Suppressor macrophage treated with lipopolysaccharide for 4 hours (primary cell): ENCODE measurements at regions not wholly inside any gene's neighbourhood (a gene's known extent, or its start where the extent isn't known, plus 50 kb on each side); places are given as distances from the start of the nearest gene placed in this dataset.
"Not testable (repeated sequence)": the region's sequence is repeated elsewhere in the genome, so short reads cannot be mapped to it uniquely, and the experiment has no call there.

Experiments used
- DNase-seq: peaks from one replicate; pipeline ENCODE4 v3.0.0-alpha.2; 2020

- not testable (repeated sequence) for DNase-seq
Measured at GRCh38 chr2:75988622-75989021, 277.9 kb upstream of the GCFC2 start.

DNA sequence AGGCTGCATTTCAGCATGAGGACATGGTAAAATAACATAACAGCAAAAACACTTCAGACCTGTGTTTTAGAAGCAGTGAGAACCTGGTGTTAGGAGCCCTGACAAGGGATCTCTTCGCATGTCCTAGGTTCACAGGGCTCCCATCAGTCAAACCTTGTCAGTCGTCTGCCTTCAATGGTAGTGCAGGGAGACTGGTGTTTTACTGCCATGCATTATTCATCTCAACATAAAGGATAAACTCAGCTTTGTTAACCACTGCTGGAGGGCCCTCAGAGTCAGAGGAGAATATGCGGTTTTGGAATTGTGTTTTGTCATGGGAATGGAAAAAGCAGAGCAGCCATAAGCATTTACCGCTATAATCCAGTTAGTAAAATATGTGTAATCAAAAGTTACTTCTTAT, 275.9 kb upstream of the GCFC2 start:
- DNase-seq, result no peak

DNA sequence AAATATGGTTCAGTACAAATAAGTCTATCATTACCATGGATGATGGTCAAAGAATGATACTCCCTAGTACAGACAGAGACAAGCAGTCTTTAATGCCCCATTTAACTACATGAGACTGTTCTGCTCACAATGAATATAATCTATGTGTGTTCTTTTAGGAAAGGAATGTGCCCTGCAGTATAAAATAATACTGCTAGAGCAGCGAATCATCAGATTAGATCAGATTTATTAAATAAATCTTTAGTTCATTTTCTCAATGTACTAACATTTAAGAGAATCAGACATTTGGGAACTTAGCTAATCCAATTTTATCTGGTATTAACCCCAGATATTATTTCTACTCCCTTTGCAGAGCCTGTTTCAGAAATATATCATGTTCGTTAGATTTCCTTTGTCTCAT, 272.0 kb upstream of the GCFC2 start:
- DNase-seq, result no peak

GRCh38 chr2:75964646-75965045, 253.9 kb upstream of the GCFC2 start:
- DNase-seq, result no peak

GRCh38 chr2:75960472-75961009, 249.8 kb upstream of the GCFC2 start:
- DNase-seq, result no peak

DNA sequence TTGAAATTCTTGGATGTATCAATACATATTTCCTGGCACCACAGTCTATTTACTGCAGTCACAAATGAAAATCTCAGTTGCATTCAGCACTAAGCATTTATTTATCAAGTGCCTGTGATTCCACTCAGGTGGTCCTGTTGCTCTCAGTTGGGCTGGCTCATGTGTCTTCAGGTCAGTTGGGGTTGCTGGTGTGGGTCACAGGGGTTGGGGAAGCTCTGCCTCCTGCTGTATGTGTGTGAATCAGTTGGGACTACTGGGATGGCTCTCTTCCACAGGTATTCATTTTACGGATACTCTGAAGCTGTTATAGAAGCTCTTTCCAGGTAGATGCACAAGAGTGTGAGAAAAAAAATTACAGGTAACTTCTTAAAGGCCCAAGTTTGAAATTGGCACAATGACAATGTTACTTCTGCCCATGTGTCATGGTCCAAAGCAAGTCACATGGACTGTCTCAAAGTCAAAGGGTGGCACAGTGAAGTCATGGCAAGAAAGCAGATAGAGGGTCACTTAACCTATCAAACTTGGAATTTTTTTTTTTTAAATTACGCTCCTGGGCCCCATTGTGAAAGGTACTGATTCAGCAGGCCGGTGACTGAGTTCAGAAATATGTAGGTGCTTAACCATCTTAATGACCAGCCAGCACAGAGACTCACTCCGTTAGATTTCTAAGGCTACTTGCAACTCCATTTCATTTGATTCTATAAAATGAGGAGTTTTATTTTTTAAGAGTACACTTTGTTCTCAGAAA, 249.2 kb upstream of the GCFC2 start:
- DNase-seq, result no peak

DNA sequence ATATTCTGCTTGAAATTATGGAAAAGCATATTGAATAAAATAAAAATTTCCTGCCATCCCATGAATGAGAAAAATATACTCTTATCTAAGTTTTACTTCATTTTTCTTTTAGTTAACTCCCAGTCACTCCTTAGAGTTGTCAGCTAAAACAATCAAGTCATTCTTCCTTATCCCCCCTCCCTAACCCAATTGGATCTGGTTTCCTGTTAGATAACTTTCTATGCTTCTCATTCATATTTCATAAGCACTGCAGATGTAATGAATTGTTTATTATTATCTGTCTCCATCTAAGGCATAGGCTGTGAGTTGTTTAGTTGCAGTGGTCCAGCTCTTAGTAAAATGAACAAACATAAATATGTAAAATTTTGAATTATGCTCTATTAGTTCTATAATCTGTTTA, 244.0 kb upstream of the GCFC2 start:
- no peak for DNase-seq

DNA sequence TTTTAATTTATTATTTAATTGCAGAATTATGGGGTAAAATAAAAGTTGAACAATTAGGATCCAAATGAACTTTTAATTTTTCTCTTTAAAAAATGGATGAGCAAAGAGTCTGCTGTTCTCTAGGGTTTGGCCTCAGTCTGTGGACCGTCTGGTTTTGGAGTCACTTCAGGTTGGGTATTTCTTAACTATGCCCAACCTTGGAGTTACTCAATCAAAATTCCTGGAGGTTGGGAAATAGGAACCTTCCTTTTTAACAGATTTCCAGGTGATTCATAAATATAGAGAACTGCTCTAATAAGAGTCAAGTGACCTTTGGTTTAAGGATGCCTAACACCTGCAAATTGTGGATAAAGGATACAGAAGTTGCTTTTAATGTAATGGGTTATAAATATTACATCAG, 241.5 kb upstream of the GCFC2 start:
- no peak for DNase-seq

DNA sequence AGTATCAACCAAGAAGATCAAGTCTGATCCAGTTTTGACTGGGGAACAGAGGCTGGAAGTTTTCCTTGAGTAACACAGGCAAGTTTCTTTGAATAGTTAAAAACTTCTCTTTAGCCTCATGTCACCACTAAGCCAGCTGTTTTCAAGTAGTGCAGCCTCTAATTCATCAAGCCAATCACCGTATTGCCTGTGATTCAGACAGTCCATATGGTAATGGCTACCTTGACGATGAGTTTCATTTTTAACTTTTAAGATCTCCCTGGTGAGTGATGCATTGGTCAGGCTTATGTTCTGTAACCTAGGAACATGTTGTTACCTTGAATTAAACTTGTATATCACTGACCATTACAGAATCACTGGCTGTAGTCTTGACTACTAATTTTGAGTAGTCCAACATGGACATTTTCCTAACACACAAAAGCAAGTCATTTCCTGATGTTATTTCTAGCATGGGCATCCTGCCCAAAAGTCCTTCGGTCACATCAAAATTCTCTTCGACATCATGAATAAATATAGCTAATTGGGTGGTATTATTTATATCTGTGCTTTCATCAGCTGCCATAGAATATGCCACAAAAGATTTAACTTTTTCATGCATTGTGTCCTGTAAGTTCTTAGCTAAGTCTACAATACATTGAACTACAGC, 238.8 kb upstream of the GCFC2 start:
- no peak for DNase-seq

GRCh38 chr2:75936311-75936710, 225.6 kb upstream of the GCFC2 start:
- no peak for DNase-seq

DNA sequence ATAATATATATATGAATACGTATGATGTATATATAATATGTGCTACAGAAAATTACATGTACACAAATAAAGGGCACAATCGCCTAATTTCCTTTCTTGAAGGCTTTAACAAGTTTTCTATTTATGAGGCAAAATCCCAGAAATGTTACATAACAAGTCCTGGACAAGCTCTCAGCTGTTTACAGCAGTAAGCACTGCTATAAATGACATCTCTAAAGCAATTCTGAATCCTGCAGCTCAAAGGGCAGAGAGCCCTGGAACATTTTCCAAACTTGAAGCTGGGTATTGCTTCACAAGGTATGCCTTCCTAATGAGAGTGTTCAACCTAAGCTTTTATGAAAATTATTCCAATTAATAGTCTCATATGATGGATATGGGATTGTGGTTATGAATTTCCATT, 222.3 kb upstream of the GCFC2 start:
- DNase-seq, result no peak

DNA sequence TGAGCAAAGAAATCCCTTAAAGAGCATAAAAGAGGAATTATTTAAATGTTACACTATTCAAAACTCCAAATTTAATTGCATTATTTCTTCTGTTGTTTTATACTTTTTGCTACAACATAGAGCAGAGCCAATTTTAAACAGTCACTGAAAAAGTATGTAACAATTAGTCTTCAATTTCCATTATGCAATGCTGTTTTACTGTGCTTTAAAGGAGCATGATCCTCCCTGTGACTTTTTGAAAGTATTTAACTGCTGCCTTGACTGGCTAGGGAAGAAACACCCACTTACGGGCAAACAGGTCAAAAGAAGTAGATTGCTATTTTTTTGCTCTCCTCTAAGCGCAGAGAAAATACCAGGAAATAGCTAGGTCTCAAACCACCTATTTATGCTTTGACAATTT, 217.4 kb upstream of the GCFC2 start:
- no peak for DNase-seq

DNA sequence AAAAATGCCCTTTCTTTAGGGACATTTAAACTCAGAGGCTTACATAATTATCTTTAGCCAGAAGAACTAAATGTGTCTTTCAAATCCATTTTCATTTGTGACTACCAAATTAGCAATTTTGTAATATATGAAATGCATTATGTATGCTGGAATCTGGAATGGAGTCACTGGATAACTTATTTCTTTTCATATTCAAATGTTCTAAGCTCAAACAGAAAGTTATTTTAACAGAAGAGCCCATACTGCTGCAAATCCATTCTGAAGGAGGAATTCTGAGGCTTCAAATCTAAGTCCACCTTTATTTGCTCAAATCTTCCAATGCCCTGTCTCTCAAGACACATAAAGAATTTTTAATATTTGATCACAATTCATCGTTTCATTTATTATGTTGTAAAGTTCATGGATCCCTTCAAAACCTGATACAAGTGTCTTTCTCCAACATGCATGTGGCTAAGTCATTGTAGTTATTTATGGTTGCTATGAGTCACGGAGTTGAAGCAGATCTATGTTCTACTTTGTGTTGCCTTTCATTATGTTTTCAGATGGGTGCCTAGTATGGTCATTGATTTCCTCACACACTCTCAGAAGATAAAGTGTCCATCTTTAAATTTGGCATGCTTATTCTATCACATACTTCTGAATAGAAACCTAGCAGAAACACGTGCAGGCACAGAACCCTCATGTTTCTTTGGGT, 214.8 kb upstream of the GCFC2 start:
- no peak for DNase-seq

DNA sequence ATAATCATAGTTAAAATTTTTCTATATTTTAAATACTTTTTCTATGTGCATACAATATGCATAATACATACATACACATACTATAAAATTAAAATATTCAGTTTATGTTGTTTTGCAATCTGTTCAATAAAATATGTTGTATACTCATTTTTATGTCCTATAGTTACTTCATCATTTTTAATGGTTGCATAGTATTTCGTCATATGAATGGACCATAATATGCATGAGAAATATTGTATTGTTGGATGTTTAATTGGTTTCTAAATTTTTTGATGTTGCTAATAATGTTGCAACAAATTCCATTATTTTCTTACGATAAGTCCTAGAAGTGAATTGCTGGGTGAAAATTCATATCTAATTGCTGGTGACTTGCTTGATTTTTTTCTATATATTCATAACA, 211.5 kb upstream of the GCFC2 start:
- no peak for DNase-seq

DNA sequence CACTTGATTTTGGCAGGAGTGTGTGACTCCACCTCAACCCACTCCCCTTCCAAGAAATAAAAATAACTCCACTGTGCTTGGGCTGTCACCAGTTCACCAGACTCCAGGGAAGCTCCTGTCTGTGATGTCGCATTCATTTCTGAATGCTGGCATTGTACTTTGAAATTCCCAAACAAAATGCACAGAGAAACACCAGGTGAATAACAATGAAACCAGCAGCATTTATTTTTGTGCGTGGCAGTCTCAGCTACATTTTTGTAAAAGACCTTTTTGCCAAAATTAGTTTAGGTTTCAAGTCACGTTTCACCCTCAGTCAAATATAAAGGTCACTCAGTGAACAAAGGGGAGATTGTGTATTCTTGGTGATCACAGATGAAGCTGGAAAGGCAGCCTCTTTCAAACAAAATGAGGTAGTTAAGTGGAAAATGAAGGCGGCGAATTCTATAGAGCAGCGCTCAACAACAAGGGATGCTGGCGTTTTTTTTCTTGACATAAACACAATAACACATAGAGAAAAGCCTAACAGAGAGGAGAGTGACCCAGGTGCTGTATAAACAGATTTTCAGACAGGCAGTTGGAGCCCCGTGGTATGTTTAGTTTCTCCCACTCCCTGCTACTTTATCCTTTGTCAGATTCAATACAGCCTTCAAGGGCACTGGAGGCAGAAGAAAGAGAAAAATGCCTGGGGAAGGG, 210.3 kb upstream of the GCFC2 start:
- no peak for DNase-seq

- DNase-seq, result no peak
Measured at GRCh38 chr2:75915851-75916634, 205.3 kb upstream of the GCFC2 start.

GRCh38 chr2:75896779-75897366, 186.2 kb upstream of the GCFC2 start:
- no peak for DNase-seq

DNA sequence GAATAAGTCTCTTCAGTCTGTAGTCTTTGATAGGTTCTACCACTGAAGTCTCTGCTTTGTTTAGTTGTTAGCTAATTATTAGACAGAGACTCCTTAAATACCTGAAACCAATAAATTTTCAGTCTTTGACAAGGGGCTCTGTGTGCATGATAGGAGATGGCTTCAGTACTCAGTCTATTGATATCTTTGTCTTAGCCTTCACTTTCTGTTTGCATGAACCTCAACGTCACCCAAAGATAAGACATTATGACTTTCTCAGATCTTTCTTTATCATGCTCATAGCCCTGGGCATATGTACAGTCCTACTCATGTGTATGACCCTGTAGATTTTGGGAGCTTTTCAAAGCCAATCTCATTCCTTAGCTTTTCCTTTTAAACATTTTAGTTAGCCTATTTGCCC, 183.5 kb upstream of the GCFC2 start:
- DNase-seq, result no peak

- no peak for DNase-seq
Measured at GRCh38 chr2:75892490-75892889, 181.8 kb upstream of the GCFC2 start.

DNA sequence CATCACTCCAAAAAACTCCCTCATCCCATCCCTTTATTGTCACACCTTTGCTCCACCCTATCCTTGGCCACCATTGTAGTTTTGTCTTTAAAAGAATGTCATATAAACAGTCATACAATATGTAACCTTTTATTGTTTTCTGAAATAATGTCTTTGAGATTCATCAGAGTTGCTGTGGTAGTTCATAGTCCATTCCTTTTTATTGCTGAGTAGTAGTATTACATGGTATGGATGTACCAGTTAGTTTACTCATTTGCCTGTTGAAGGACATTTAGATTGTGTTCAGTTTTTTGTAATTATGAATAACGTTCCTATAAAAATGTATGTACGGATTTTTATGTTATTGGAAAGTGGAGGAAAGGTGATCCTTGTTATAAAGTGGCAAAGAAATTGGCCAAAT, 171.8 kb upstream of the GCFC2 start:
- DNase-seq, result no peak

- not testable (repeated sequence) for DNase-seq
Measured at GRCh38 chr2:75875606-75876005, 164.9 kb upstream of the GCFC2 start.
